Stimulated activated effector memory CD8-positive, alpha-beta T cell treated with anti-CD3 and anti-CD28 coated beads, Interleukin-12 subunit alpha, Interleukin-12 subunit beta, amount 100 ng/mL, for 72 hours (primary cell): ENCODE measurements at regions not wholly inside any gene's neighbourhood (a gene's known extent, or its start where the extent isn't known, plus 50 kb on each side); places are given as distances from the start of the nearest gene placed in this dataset.
"Not testable (repeated sequence)": the region's sequence is repeated elsewhere in the genome, so short reads cannot be mapped to it uniquely, and the experiment has no call there.

Source experiments
- ATAC-seq: fragments of 150-1000 bp; cut with Tn5 transposase; 2 replicates; pipeline ENCODE4 v1.10.0; 2021
- DNase-seq, 2 donors: peaks; one replicate each; pipeline ENCODE4 v3.0.0; 2021 to 2022; ENCODE audit warnings: low spot score in 2 of 2
- H3K27ac Mint-ChIP-seq: one replicate; pipeline ENCODE4 v1.8.0; 2022; ENCODE audit warnings: mild to moderate bottlenecking, mixed read lengths
- H3K36me3 Mint-ChIP-seq: one replicate; pipeline ENCODE4 v1.8.0; 2022; ENCODE audit warnings: mild to moderate bottlenecking, mixed read lengths
- H3K4me1 Mint-ChIP-seq: one replicate; pipeline ENCODE4 v1.8.0; 2022; ENCODE audit warnings: mixed read lengths
- H3K4me3 Mint-ChIP-seq: one replicate; pipeline ENCODE4 v1.8.0; 2022; ENCODE audit warnings: mild to moderate bottlenecking, mixed read lengths
- H3K9me3 Mint-ChIP-seq: one replicate; pipeline ENCODE4 v1.8.0; 2022; ENCODE audit warnings: mixed read lengths

GRCh38 chr7:156509216-156509615, 131.4 kb upstream of the RNF32 start:
- ATAC-seq, result no peak
- peaks cover 18% of the 10 kb centered on the region for H3K9me3 Mint-ChIP-seq
- no peaks in the 10 kb centered on the region for H3K36me3 Mint-ChIP-seq
- DNase-seq, result no peak
- no peaks in the 10 kb centered on the region for H3K4me1 Mint-ChIP-seq
- no peak overlapping the region for H3K27ac Mint-ChIP-seq
- no peak overlapping the region for H3K4me3 Mint-ChIP-seq

GRCh38 chr7:156505876-156506275, 134.7 kb upstream of the RNF32 start:
- no peaks in the 10 kb centered on the region for H3K36me3 Mint-ChIP-seq
- H3K9me3 Mint-ChIP-seq, result peaks cover 10% of the 10 kb centered on the region
- no peak for ATAC-seq
- H3K27ac Mint-ChIP-seq, result no peak overlapping the region
- DNase-seq, result no peak
- no peak overlapping the region for H3K4me3 Mint-ChIP-seq
- no peaks in the 10 kb centered on the region for H3K4me1 Mint-ChIP-seq

- no peaks in the 10 kb centered on the region for H3K4me1 Mint-ChIP-seq
- no peak overlapping the region for H3K4me3 Mint-ChIP-seq
- H3K36me3 Mint-ChIP-seq, result no peaks in the 10 kb centered on the region
Observed at GRCh38 chr7:156504687-156505545, 135.7 kb upstream of the RNF32 start.

GRCh38 chr7:156504006-156504405, 136.6 kb upstream of the RNF32 start:
- H3K36me3 Mint-ChIP-seq, result no peaks in the 10 kb centered on the region
- ATAC-seq (no peak), DNase-seq (no peak)
- H3K4me3 Mint-ChIP-seq, result no peak overlapping the region
- no peaks in the 10 kb centered on the region for H3K4me1 Mint-ChIP-seq
- H3K9me3 Mint-ChIP-seq, result peaks cover 5% of the 10 kb centered on the region
- no peak overlapping the region for H3K27ac Mint-ChIP-seq

More at GRCh38 chr7:156504687-156505545, 135.7 kb upstream of the RNF32 start:
- Mint-ChIP-seq H3K9me3 (peaks cover 10% of the 10 kb centered on the region), H3K27ac (no peak overlapping the region)
- ATAC-seq (no peak), DNase-seq (no peak)

GRCh38 chr7:156503196-156503595, 137.4 kb upstream of the RNF32 start:
- no peak for DNase-seq
- Mint-ChIP-seq H3K36me3 (no peaks in the 10 kb centered on the region), H3K4me1 (no peaks in the 10 kb centered on the region), H3K27ac (no peak overlapping the region), H3K9me3 (peaks cover 3% of the 10 kb centered on the region), H3K4me3 (no peak overlapping the region)
- no peak for ATAC-seq

GRCh38 chr7:156501815-156502214, 138.8 kb upstream of the RNF32 start:
- H3K36me3 Mint-ChIP-seq, ATAC-seq, DNase-seq, H3K4me3 Mint-ChIP-seq, H3K4me1 Mint-ChIP-seq, H3K9me3 Mint-ChIP-seq, H3K27ac Mint-ChIP-seq: not testable (repeated sequence)

GRCh38 chr7:156499247-156499881, 141.2 kb upstream of the RNF32 start:
- Mint-ChIP-seq H3K4me1 (no peaks in the 10 kb centered on the region), H3K36me3 (no peaks in the 10 kb centered on the region), H3K9me3 (no peaks in the 10 kb centered on the region), H3K27ac (no peak overlapping the region), H3K4me3 (no peak overlapping the region)
- ATAC-seq (no peak), DNase-seq (no peak)

GRCh38 chr7:156497776-156498509, 142.6 kb upstream of the RNF32 start:
- no peak for ATAC-seq
- no peak overlapping the region for H3K4me3 Mint-ChIP-seq
- no peak overlapping the region for H3K27ac Mint-ChIP-seq
- no peaks in the 10 kb centered on the region for H3K36me3 Mint-ChIP-seq
- H3K4me1 Mint-ChIP-seq, result no peaks in the 10 kb centered on the region
- no peaks in the 10 kb centered on the region for H3K9me3 Mint-ChIP-seq
- no peak for DNase-seq

GRCh38 chr7:156496865-156497264, 143.7 kb upstream of the RNF32 start:
- no peak overlapping the region for H3K27ac Mint-ChIP-seq
- no peak overlapping the region for H3K4me3 Mint-ChIP-seq
- H3K9me3 Mint-ChIP-seq, result no peaks in the 10 kb centered on the region
- H3K4me1 Mint-ChIP-seq, result no peaks in the 10 kb centered on the region
- no peaks in the 10 kb centered on the region for H3K36me3 Mint-ChIP-seq
- ATAC-seq, result no peak
- DNase-seq, result no peak

GRCh38 chr7:156496363-156496769, 144.2 kb upstream of the RNF32 start:
- no peak overlapping the region for H3K27ac Mint-ChIP-seq

GRCh38 chr7:156494960-156495359, 145.6 kb upstream of the RNF32 start:
- ATAC-seq, result no peak
- DNase-seq, result peak in 1 of 2 donors; percentile 18
- Mint-ChIP-seq H3K9me3 (no peaks in the 10 kb centered on the region), H3K27ac (no peak overlapping the region), H3K4me1 (no peaks in the 10 kb centered on the region), H3K4me3 (no peak overlapping the region), H3K36me3 (no peaks in the 10 kb centered on the region)

More at GRCh38 chr7:156496363-156496769, 144.2 kb upstream of the RNF32 start:
- H3K4me1 Mint-ChIP-seq, result no peaks in the 10 kb centered on the region
- no peak overlapping the region for H3K4me3 Mint-ChIP-seq
- ATAC-seq (no peak), DNase-seq (no peak)
- no peaks in the 10 kb centered on the region for H3K36me3 Mint-ChIP-seq
- H3K9me3 Mint-ChIP-seq, result no peaks in the 10 kb centered on the region

GRCh38 chr7:156493942-156494341, 146.6 kb upstream of the RNF32 start:
- Mint-ChIP-seq H3K9me3 (no peaks in the 10 kb centered on the region), H3K4me1 (no peaks in the 10 kb centered on the region), H3K36me3 (no peaks in the 10 kb centered on the region), H3K4me3 (no peak overlapping the region), H3K27ac (no peak overlapping the region)
- DNase-seq (no peak), ATAC-seq (no peak)

GRCh38 chr7:156492170-156492569, 148.4 kb upstream of the RNF32 start:
- no peaks in the 10 kb centered on the region for H3K9me3 Mint-ChIP-seq
- H3K4me1 Mint-ChIP-seq, result no peaks in the 10 kb centered on the region
- ATAC-seq (peak; percentile 28), DNase-seq (no peak)
- H3K27ac Mint-ChIP-seq, result no peak overlapping the region
- no peaks in the 10 kb centered on the region for H3K36me3 Mint-ChIP-seq
- H3K4me3 Mint-ChIP-seq, result no peak overlapping the region

GRCh38 chr7:156491435-156491834, 149.1 kb upstream of the RNF32 start:
- ATAC-seq, result no peak
- H3K9me3 Mint-ChIP-seq, result no peaks in the 10 kb centered on the region
- no peaks in the 10 kb centered on the region for H3K36me3 Mint-ChIP-seq

GRCh38 chr7:156490021-156490800, 150.4 kb upstream of the RNF32 start:
- DNase-seq (no peak), ATAC-seq (no peak)
- no peaks in the 10 kb centered on the region for H3K4me1 Mint-ChIP-seq
- no peak overlapping the region for H3K27ac Mint-ChIP-seq
- H3K9me3 Mint-ChIP-seq, result no peaks in the 10 kb centered on the region
- H3K4me3 Mint-ChIP-seq, result no peak overlapping the region
- no peaks in the 10 kb centered on the region for H3K36me3 Mint-ChIP-seq

More at GRCh38 chr7:156491435-156491834, 149.1 kb upstream of the RNF32 start:
- Mint-ChIP-seq H3K27ac (no peak overlapping the region), H3K4me1 (no peaks in the 10 kb centered on the region), H3K4me3 (no peak overlapping the region)
- no peak for DNase-seq
